ENCODE measurements at regions not wholly inside any gene's neighbourhood (a gene's known extent, or its start where the extent isn't known, plus 50 kb on each side); places are given as distances from the start of the nearest gene placed in this dataset.

GRCh38 chr3:153702106-153702505 lies 419.1 kb upstream of the ARHGEF26 start:
- Mint-ChIP-seq H3K27me3 (peaks cover 3% of the 10 kb centered on the region), H3K27ac (no peak overlapping the region), H3K36me3 (no peaks in the 10 kb centered on the region), H3K4me1 (no peaks in the 10 kb centered on the region), H3K4me3 (no peak overlapping the region), H3K9me3 (peaks cover 0 to 2% (median 0%) of the 10 kb centered on the region in 3 donors)

GRCh38 chr3:153704115-153704514 lies 417.1 kb upstream of the ARHGEF26 start:
- H3K4me1 Mint-ChIP-seq, result no peaks in the 10 kb centered on the region
- H3K4me3 Mint-ChIP-seq, result no peak overlapping the region
- H3K27ac Mint-ChIP-seq, result no peak overlapping the region
- H3K27me3 Mint-ChIP-seq, result peaks cover 3% of the 10 kb centered on the region
- no peaks in the 10 kb centered on the region for H3K36me3 Mint-ChIP-seq
- peaks cover 0 to 2% (median 1%) of the 10 kb centered on the region in 3 donors for H3K9me3 Mint-ChIP-seq

GRCh38 chr3:153706706-153707105 lies 414.5 kb upstream of the ARHGEF26 start:
- Mint-ChIP-seq H3K4me1 (no peaks in the 10 kb centered on the region), H3K27ac (no peak overlapping the region), H3K27me3 (peaks cover 3% of the 10 kb centered on the region), H3K4me3 (no peak overlapping the region), H3K36me3 (no peaks in the 10 kb centered on the region), H3K9me3 (peaks cover 0 to 4% (median 2%) of the 10 kb centered on the region in 3 donors)

GRCh38 chr3:153714016-153714415 lies 407.2 kb upstream of the ARHGEF26 start:
- no peak overlapping the region for H3K4me3 Mint-ChIP-seq
- peaks cover 0 to 3% (median 0%) of the 10 kb centered on the region in 3 donors for H3K4me1 Mint-ChIP-seq
- H3K27ac Mint-ChIP-seq, result no peak overlapping the region
- no peaks in the 10 kb centered on the region for H3K27me3 Mint-ChIP-seq
- H3K9me3 Mint-ChIP-seq, result peaks cover 0 to 4% (median 2%) of the 10 kb centered on the region in 3 donors
- no peaks in the 10 kb centered on the region for H3K36me3 Mint-ChIP-seq

GRCh38 chr3:153714588-153715290 lies 406.5 kb upstream of the ARHGEF26 start:
- H3K27ac Mint-ChIP-seq, result no peak overlapping the region
- H3K4me1 Mint-ChIP-seq, result peaks cover 0 to 3% (median 0%) of the 10 kb centered on the region in 3 donors
- H3K36me3 Mint-ChIP-seq, result no peaks in the 10 kb centered on the region
- H3K9me3 Mint-ChIP-seq, result peaks cover 0 to 2% (median 0%) of the 10 kb centered on the region in 3 donors
- H3K4me3 Mint-ChIP-seq, result no peak overlapping the region
- H3K27me3 Mint-ChIP-seq, result no peaks in the 10 kb centered on the region

- no peaks in the 10 kb centered on the region for H3K36me3 Mint-ChIP-seq
- H3K4me1 Mint-ChIP-seq, result no peaks in the 10 kb centered on the region
- H3K4me3 Mint-ChIP-seq, result no peak overlapping the region
- H3K9me3 Mint-ChIP-seq, result peaks cover 0 to 3% (median 2%) of the 10 kb centered on the region in 3 donors
- H3K27ac Mint-ChIP-seq, result no peak overlapping the region
- no peaks in the 10 kb centered on the region for H3K27me3 Mint-ChIP-seq
These were observed 399.0 kb upstream of the ARHGEF26 start for GRCh38 chr3:153722157-153722556.

- Mint-ChIP-seq H3K36me3 (no peaks in the 10 kb centered on the region), H3K4me1 (no peaks in the 10 kb centered on the region), H3K4me3 (no peak overlapping the region), H3K27ac (no peak overlapping the region), H3K27me3 (peaks cover 2% of the 10 kb centered on the region), H3K9me3 (peaks cover 3 to 20% (median 3%) of the 10 kb centered on the region in 3 donors)
These were observed 390.1 kb upstream of the ARHGEF26 start for GRCh38 chr3:153731071-153731470.

GRCh38 chr3:153734777-153735551 lies 386.2 kb upstream of the ARHGEF26 start:
- no peak overlapping the region for H3K4me3 Mint-ChIP-seq
- no peak overlapping the region for H3K27ac Mint-ChIP-seq
- peaks cover 2% of the 10 kb centered on the region for H3K27me3 Mint-ChIP-seq
- H3K9me3 Mint-ChIP-seq, result peaks cover 2 to 20% (median 5%) of the 10 kb centered on the region in 3 donors
- no peaks in the 10 kb centered on the region for H3K36me3 Mint-ChIP-seq
- H3K4me1 Mint-ChIP-seq, result no peaks in the 10 kb centered on the region

GRCh38 chr3:153740109-153740508 lies 381.1 kb upstream of the ARHGEF26 start:
- H3K4me1 Mint-ChIP-seq, result no peaks in the 10 kb centered on the region
- H3K27me3 Mint-ChIP-seq, result no peaks in the 10 kb centered on the region
- no peaks in the 10 kb centered on the region for H3K36me3 Mint-ChIP-seq
- peaks cover 0 to 4% (median 2%) of the 10 kb centered on the region in 3 donors for H3K9me3 Mint-ChIP-seq
- no peak overlapping the region for H3K27ac Mint-ChIP-seq
- H3K4me3 Mint-ChIP-seq, result no peak overlapping the region

GRCh38 chr3:153744889-153745288 lies 376.3 kb upstream of the ARHGEF26 start:
- H3K27ac Mint-ChIP-seq, result no peak overlapping the region
- H3K27me3 Mint-ChIP-seq, result no peaks in the 10 kb centered on the region
- H3K9me3 Mint-ChIP-seq, result no peaks in the 10 kb centered on the region
- no peaks in the 10 kb centered on the region for H3K36me3 Mint-ChIP-seq
- no peaks in the 10 kb centered on the region for H3K4me1 Mint-ChIP-seq
- no peak overlapping the region for H3K4me3 Mint-ChIP-seq

- Mint-ChIP-seq H3K36me3 (no peaks in the 10 kb centered on the region), H3K9me3 (no peaks in the 10 kb centered on the region), H3K4me1 (no peaks in the 10 kb centered on the region), H3K4me3 (no peak overlapping the region), H3K27me3 (no peaks in the 10 kb centered on the region), H3K27ac (no peak overlapping the region)
These were observed 375.0 kb upstream of the ARHGEF26 start for GRCh38 chr3:153746211-153746610.

GRCh38 chr3:153749070-153749610 lies 372.1 kb upstream of the ARHGEF26 start:
- H3K36me3 Mint-ChIP-seq, result no peaks in the 10 kb centered on the region
- H3K27ac Mint-ChIP-seq, result no peak overlapping the region
- H3K27me3 Mint-ChIP-seq, result peaks cover under 1% of the 10 kb centered on the region
- H3K4me1 Mint-ChIP-seq, result no peaks in the 10 kb centered on the region
- H3K9me3 Mint-ChIP-seq, result peaks cover 0 to 1% (median 0%) of the 10 kb centered on the region in 3 donors
- no peak overlapping the region for H3K4me3 Mint-ChIP-seq

GRCh38 chr3:153752405-153753027 lies 368.7 kb upstream of the ARHGEF26 start:
- Mint-ChIP-seq H3K4me1 (no peaks in the 10 kb centered on the region), H3K27me3 (peaks cover 2% of the 10 kb centered on the region), H3K4me3 (no peak overlapping the region), H3K36me3 (peaks cover 2% of the 10 kb centered on the region), H3K27ac (no peak overlapping the region), H3K9me3 (peaks cover 0 to 1% (median 0%) of the 10 kb centered on the region in 3 donors)

GRCh38 chr3:153753035-153753434 lies 368.2 kb upstream of the ARHGEF26 start:
- no peak overlapping the region for H3K4me3 Mint-ChIP-seq
- H3K27ac Mint-ChIP-seq, result no peak overlapping the region
- H3K36me3 Mint-ChIP-seq, result peaks cover 2% of the 10 kb centered on the region
- H3K9me3 Mint-ChIP-seq, result peaks cover 0 to 1% (median 0%) of the 10 kb centered on the region in 3 donors
- peaks cover 2% of the 10 kb centered on the region for H3K27me3 Mint-ChIP-seq
- H3K4me1 Mint-ChIP-seq, result no peaks in the 10 kb centered on the region

- peaks cover 0 to 1% (median 0%) of the 10 kb centered on the region in 3 donors for H3K9me3 Mint-ChIP-seq
- H3K27ac Mint-ChIP-seq, result no peak overlapping the region
- no peak overlapping the region for H3K4me3 Mint-ChIP-seq
- H3K36me3 Mint-ChIP-seq, result peaks cover 2% of the 10 kb centered on the region
- H3K27me3 Mint-ChIP-seq, result peaks cover 2% of the 10 kb centered on the region
- H3K4me1 Mint-ChIP-seq, result no peaks in the 10 kb centered on the region
These were observed 364.4 kb upstream of the ARHGEF26 start for GRCh38 chr3:153756816-153757215.

Data from IgD-negative memory B cell (primary cell).